Pancreas (tissue), 10 donors: ENCODE measurements at regions not wholly inside any gene's neighbourhood (a gene's known extent, or its start where the extent isn't known, plus 50 kb on each side); places are given as distances from the start of the nearest gene placed in this dataset.

Experiments
- ATAC-seq, 4 donors: fragments of 200-7000 bp; cut with Tn5 transposase; one replicate each; pipeline versions ENCODE4 v1.8.0 to v1.9.1; 2020; ENCODE audit warnings: mild to moderate bottlenecking in 4 of 4, moderate library complexity in 4 of 4
- DNase-seq, 6 donors: peaks; one replicate each; pipeline ENCODE4 v3.0.0-alpha.2; 2020
- FAIRE-seq: peaks from 2 replicates; lab custom pipeline; 2012; peaks lifted over from hg19 to GRCh38; lab: Jason Lieb, UNC
- H3K27ac ChIP-seq, 4 donors: fragments of 200-600 bp; sonication (generic); 1 replicate in 3 of 4; 2 replicates in 1 of 4; pipeline versions ENCODE4 v1.5.0 to v1.8.0; 2020
- H3K27me3 ChIP-seq, 4 donors: fragments of 200-600 bp; one replicate each; pipeline ENCODE4 v1.8.0; 2021
- H3K36me3 ChIP-seq, 3 donors: fragments of 200-600 bp; sonication (generic) in 1 of 3; one replicate each; pipeline versions ENCODE4 v1.5.0 to v1.8.0; 2020 to 2021
- H3K4me1 ChIP-seq, 3 donors: fragments of 200-600 bp; one replicate each; pipeline ENCODE4 v1.8.0; 2021
- H3K4me3 ChIP-seq, 4 donors: fragments of 200-600 bp; sonication (generic) in 2 of 4; one replicate each; pipeline versions ENCODE4 v1.5.0 to v1.8.0; 2020 to 2021
- H3K9me3 ChIP-seq, 4 donors: fragments of 200-600 bp; one replicate each; pipeline ENCODE4 v1.8.0; 2021
- whole genome bisulfite sequencing, 2 donors: extraction: QIAGEN DNeasy Blood & Tissue Kit; methylation state at CpG; one replicate each; pipeline ENCODE4 v1.1.7; 2013; 5-methylcytosine and 5-hydroxymethylcytosine counted together
- intact Hi-C, 3 donors: fragments of 100-400 bp; cut with DNase I; formaldehyde crosslinking; loops; one replicate each; pipeline versions ENCODE4 v1.11.1 to v1.14.2; 2022
- TF ChIP-seq, protein P1 (sequence below), 4 donors: fragments of 200-600 bp; sonication (generic) in 3 of 4; IDR thresholded peaks; one replicate each; pipeline versions ENCODE4 v1.5.0 to v1.8.0; 2021; ENCODE audit warnings: antibody characterized with exemption in 4 of 4
- donor health status: healthy with polysubstance abuse.
- donor health status: DM: no; HTN: no; CAD: no; lungs with moderate emphysema.
- donor health status: DM: no; HTN: no; CAD: no.
- donor health status: control.
- donor health status: control.
- donor health status: Bipolar disorder and iron deficiency.
- donor health status: DM: yes; HTN: yes; CAD: no.
- donor health status: DM: no; HTN: no; CAD: no.
- donor health status: DM: no; HTN: no; CAD: no.
- donor health status: DM: yes; HTN: yes; CAD: no.

DNA sequence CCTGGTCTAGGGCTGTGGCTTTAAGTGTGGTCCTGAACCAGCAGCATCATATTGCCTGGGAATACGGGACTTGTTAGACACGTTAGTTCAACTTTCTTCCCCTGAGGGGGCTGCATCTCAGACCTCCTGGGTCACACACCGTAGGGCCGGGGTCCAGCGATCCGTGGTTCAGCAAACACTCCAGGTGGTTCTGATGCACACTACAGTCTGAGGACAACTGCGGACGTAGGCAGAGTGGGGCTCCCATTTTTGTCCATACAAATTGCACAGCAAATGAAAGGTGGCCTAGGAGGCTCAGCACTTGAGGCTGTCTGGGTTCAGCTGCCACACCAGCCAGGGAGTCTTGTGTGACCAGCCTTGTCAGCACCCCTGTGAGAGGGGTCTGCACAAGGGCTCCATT is 233.1 kb downstream of the QKI start:
- FAIRE-seq, result no peak
- Histone ChIP-seq H3K4me3 (no peak overlapping the region), H3K4me1 (no peaks in the 10 kb centered on the region), H3K27me3 (no peaks in the 10 kb centered on the region), H3K36me3 (no peaks in the 10 kb centered on the region), H3K9me3 (no peaks in the 10 kb centered on the region), H3K27ac (no peak overlapping the region)
- intact Hi-C loops, result no loop called here
- no peak for DNase-seq
- no peak for ATAC-seq
- TF ChIP-seq, protein P1, sequence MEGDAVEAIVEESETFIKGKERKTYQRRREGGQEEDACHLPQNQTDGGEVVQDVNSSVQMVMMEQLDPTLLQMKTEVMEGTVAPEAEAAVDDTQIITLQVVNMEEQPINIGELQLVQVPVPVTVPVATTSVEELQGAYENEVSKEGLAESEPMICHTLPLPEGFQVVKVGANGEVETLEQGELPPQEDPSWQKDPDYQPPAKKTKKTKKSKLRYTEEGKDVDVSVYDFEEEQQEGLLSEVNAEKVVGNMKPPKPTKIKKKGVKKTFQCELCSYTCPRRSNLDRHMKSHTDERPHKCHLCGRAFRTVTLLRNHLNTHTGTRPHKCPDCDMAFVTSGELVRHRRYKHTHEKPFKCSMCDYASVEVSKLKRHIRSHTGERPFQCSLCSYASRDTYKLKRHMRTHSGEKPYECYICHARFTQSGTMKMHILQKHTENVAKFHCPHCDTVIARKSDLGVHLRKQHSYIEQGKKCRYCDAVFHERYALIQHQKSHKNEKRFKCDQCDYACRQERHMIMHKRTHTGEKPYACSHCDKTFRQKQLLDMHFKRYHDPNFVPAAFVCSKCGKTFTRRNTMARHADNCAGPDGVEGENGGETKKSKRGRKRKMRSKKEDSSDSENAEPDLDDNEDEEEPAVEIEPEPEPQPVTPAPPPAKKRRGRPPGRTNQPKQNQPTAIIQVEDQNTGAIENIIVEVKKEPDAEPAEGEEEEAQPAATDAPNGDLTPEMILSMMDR (IDR thresholded peaks at IDR 0.05), result no peak
- 71 to 78% methylated on average over 8 of the region's 8 CpGs for WGBS, 2 donors

- Histone ChIP-seq H3K4me1 (no peaks in the 10 kb centered on the region), H3K9me3 (no peaks in the 10 kb centered on the region), H3K27ac (no peak overlapping the region), H3K4me3 (no peak overlapping the region), H3K27me3 (no peaks in the 10 kb centered on the region), H3K36me3 (no peaks in the 10 kb centered on the region)
- intact Hi-C loops, result no loop called here
- TF ChIP-seq, protein P1 (IDR thresholded peaks at IDR 0.05), result no peak
- whole genome bisulfite sequencing, 2 donors, result 64 to 68% methylated on average over 3 of the region's 3 CpGs
- no peak for ATAC-seq
- DNase-seq, result no peak
- no peak for FAIRE-seq
Measured at GRCh38 chr6:163646866-163647265, 232.3 kb downstream of the QKI start.

DNA sequence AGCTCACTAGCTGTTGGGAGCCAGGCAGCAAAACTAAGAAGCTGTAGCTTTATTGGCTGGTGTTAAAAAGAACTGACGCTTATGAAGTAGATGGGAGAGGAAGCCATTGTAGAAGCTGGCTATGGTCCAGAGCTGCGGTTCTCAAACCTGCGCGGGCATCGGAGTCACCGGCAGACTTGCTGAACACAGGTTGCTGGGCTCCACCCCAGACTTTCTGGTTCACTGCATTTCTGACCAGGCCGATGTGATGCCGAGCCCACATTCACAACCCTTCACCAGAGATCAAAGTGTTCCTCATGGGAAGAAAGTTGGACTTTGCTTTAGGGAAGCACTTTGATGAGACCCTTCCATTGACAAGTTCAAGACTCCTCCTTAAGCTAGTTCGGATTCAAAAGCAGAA is 231.6 kb downstream of the QKI start:
- intact Hi-C loops, result no loop called here
- TF ChIP-seq, protein P1 (IDR thresholded peaks at IDR 0.05), result no peak
- no peak for FAIRE-seq
- WGBS, 2 donors, result 83 to 91% methylated on average over 9 of the region's 9 CpGs
- no peak for ATAC-seq
- Histone ChIP-seq H3K9me3 (no peaks in the 10 kb centered on the region), H3K27me3 (no peaks in the 10 kb centered on the region), H3K4me3 (no peak overlapping the region), H3K27ac (no peak overlapping the region), H3K4me1 (no peaks in the 10 kb centered on the region), H3K36me3 (no peaks in the 10 kb centered on the region)
- DNase-seq, result no peak

- Histone ChIP-seq H3K4me1 (no peaks in the 10 kb centered on the region), H3K4me3 (no peak overlapping the region), H3K9me3 (no peaks in the 10 kb centered on the region), H3K36me3 (no peaks in the 10 kb centered on the region), H3K27me3 (no peaks in the 10 kb centered on the region), H3K27ac (no peak overlapping the region)
- intact Hi-C loops, result no loop called here
- 38 to 39% methylated on average over 10 of the region's 10 CpGs for WGBS, 2 donors
- DNase-seq, result no peak
- no peak for ATAC-seq
- TF ChIP-seq, protein P1 (IDR thresholded peaks at IDR 0.05), result no peak
- no peak for FAIRE-seq
Measured at GRCh38 chr6:163645560-163645959, 231.0 kb downstream of the QKI start.

- ATAC-seq, result no peak
- no peak for DNase-seq
- Histone ChIP-seq H3K27me3 (no peaks in the 10 kb centered on the region), H3K9me3 (no peaks in the 10 kb centered on the region), H3K36me3 (no peaks in the 10 kb centered on the region), H3K27ac (no peak overlapping the region), H3K4me1 (no peaks in the 10 kb centered on the region), H3K4me3 (no peak overlapping the region)
- TF ChIP-seq, protein P1 (IDR thresholded peaks at IDR 0.05), result no peak
- intact Hi-C loops, result no loop called here
- 47 to 67% methylated on average over 3 of the region's 3 CpGs for WGBS, 2 donors
- no peak for FAIRE-seq
Measured at GRCh38 chr6:163643866-163644265, 229.3 kb downstream of the QKI start.
